ENCODE measurements at regions not wholly inside any gene's neighbourhood (a gene's known extent, or its start where the extent isn't known, plus 50 kb on each side); places are given as distances from the start of the nearest gene placed in this dataset.

- Histone ChIP-seq H2BK15ac (ENCODE audit: low read depth, low read length) (peak overlapping the region; percentile 21; the same call in 1 of the 3 replicates), H4K8ac (ENCODE audit: low read depth in 2 of 2, low read length in 2 of 2) (0 out of 4 replicates have a peak overlapping the region, but pooled peaks of 1 of the 2 experiments have one; percentile 10), H3K4me2 (ENCODE audit: low read depth, low read length) (no peak overlapping the region), H3K56ac (ENCODE audit: extremely low read depth, insufficient read depth, low read length) (no peak overlapping the region), H3K9me1 (ENCODE audit: insufficient read depth, low read length) (no peaks in the 10 kb centered on the region), H2BK5ac (ENCODE audit: low read depth, low read length, poor library complexity, severe bottlenecking) (peak overlapping the region; percentile 42), H3K18ac (ENCODE audit: low read depth, low read length) (no peak overlapping the region), H3K14ac (replicated peaks; ENCODE audit: low read depth, low read length) (0 out of 2 replicates have a peak overlapping the region, but pooled peaks have one; percentile 17), H4K91ac (ENCODE audit: insufficient read depth, low read depth, low read length) (no peak overlapping the region), H3K79me1 (ENCODE audit: low read depth in 1 of 2, low read length in 2 of 2) (no peaks in the 10 kb centered on the region), H3K36me3 (ENCODE audit: control insufficient read depth, insufficient read depth, low read length) (no peaks in the 10 kb centered on the region), H3K4me1 (ENCODE audit: control insufficient read depth, insufficient read depth, low read length) (no peaks in the 10 kb centered on the region), H2AK9ac (replicated peaks; ENCODE audit: low read depth, low read length, poor library complexity) (no peak overlapping the region), H4K20me1 (ENCODE audit: insufficient read depth, low read length) (no peaks in the 10 kb centered on the region), H3K23ac (ENCODE audit: low read depth, low read length) (0 out of 2 replicates have a peak overlapping the region, but pooled peaks have one; percentile 27), H2BK20ac (ENCODE audit: low read depth, low read length) (no peak overlapping the region; the same call in 1 of the 2 replicates), H4K5ac (ENCODE audit: low read depth, low read length) (no peak overlapping the region; the same call in 1 of the 2 replicates), H3K9me3 (ENCODE audit: control insufficient read depth, insufficient read depth, low read length) (no peaks in the 10 kb centered on the region), H3K27me3 (ENCODE audit: control insufficient read depth, insufficient read depth, low read length) (no peaks in the 10 kb centered on the region), H3K4ac (ENCODE audit: low read depth, low read length) (no peak overlapping the region), H3K27ac (ENCODE audit: insufficient read depth, low read length) (no peak overlapping the region), H2AFZ (replicated peaks; ENCODE audit: low read length, poor library complexity) (peak overlapping the region; percentile 13), H2AK5ac (ENCODE audit: low read depth, low read length) (no peak overlapping the region), H2BK120ac (ENCODE audit: low read depth, low read length) (no peak overlapping the region), H3K9ac (ENCODE audit: low read depth, low read length) (no peak overlapping the region), H3K4me3 (ENCODE audit: insufficient read depth, low read depth, low read length) (no peak overlapping the region)
- intact Hi-C loops (cut with micrococcal nuclease) = no loop called here
- dilution Hi-C loops (cut with HindIII; ENCODE audit: low sequenced_read_pairs, unreplicated experiment) = no loop called here
- CTCF ChIA-PET = no interaction called here
- BruUV-seq (replicated peaks) = no TSS peak
- in situ Hi-C loops (cut with MboI; ENCODE audit: low sequenced_read_pairs) = no loop called here
- ATAC-seq (ENCODE audit: low read depth) (peak; percentile 27; the same call in 1 of the 2 replicates), DNase-seq (peak; percentile 12)
- WGBS, 2 experiments (ENCODE audit: extremely low coverage in 2 of 2, insufficient read length in 1 of 2) = 75% methylated on average over 1 of the region's 4 CpGs; no CpG with 5 or more reads in 1 of the 2 experiments
- POLR2A ChIA-PET (ENCODE audit: unreplicated experiment) = no interaction called here
- TF ChIP-seq RCOR1 (IDR thresholded peaks at IDR 0.05; ENCODE audit: insufficient replicate concordance, low read length) (no peak), CTCF (conservative IDR thresholded peaks at IDR 0.05; ENCODE audit: low read depth, low read length) (no peak), MAFK (IDR thresholded peaks at IDR 0.05; ENCODE audit: low read depth, low read length) (no peak), POLR2A (IDR thresholded peaks at IDR 0.05; ENCODE audit: low read depth, low read length) (no peak), CHD1 (IDR thresholded peaks at IDR 0.05; ENCODE audit: low read depth, low read length) (no peak), SMC3 (IDR thresholded peaks at IDR 0.05; ENCODE audit: low read depth, low read length) (no peak), MXI1 (IDR thresholded peaks at IDR 0.05; ENCODE audit: borderline replicate concordance, low read depth, low read length) (no peak), RAD21 (IDR thresholded peaks at IDR 0.05; ENCODE audit: low read length) (no peak), BHLHE40 (IDR thresholded peaks at IDR 0.05; ENCODE audit: low read depth, low read length) (no peak), ELK1 (IDR thresholded peaks at IDR 0.05; ENCODE audit: borderline replicate concordance, low read depth, low read length) (no peak), FOS (IDR thresholded peaks at IDR 0.05; ENCODE audit: low read depth, low read length) (no peak)
Observed at GRCh38 chr14:38554026-38554425, 298.1 kb upstream of the CLEC14A start.
